Endodermal cell (in vitro differentiated cells): ENCODE measurements at regions not wholly inside any gene's neighbourhood (a gene's known extent, or its start where the extent isn't known, plus 50 kb on each side); places are given as distances from the start of the nearest gene placed in this dataset.

ENCODE experiments used
- DNase-seq: peaks from one replicate; pipeline ENCODE4 v3.0.0-alpha.2; 2017
- H3K27ac ChIP-seq: 2 replicates; pipeline ENCODE4 v1.5.1; 2013; ENCODE audit warnings: mild to moderate bottlenecking, low read depth, low read length, moderate library complexity
- H3K27me3 ChIP-seq: 2 replicates; pipeline ENCODE4 v1.6.1; 2013; ENCODE audit warnings: mild to moderate bottlenecking, low read length, moderate library complexity; ENCODE audit not compliant: insufficient read depth, control insufficient read depth, poor library complexity, severe bottlenecking
- H3K36me3 ChIP-seq: 2 replicates; pipeline ENCODE4 v1.7.0; 2013; ENCODE audit warnings: mild to moderate bottlenecking, low read length, moderate library complexity; ENCODE audit not compliant: control insufficient read depth, insufficient read depth
- H3K4me1 ChIP-seq: one replicate; pipeline ENCODE4 v1.7.0; 2013; ENCODE audit warnings: low read length; ENCODE audit not compliant: control insufficient read depth, insufficient read depth
- H3K4me3 ChIP-seq: 2 replicates; pipeline ENCODE4 v1.5.1; 2013; ENCODE audit warnings: mild to moderate bottlenecking, low read length, moderate library complexity
- H3K9ac ChIP-seq: 2 replicates; pipeline ENCODE4 v1.6.1; 2013; ENCODE audit warnings: mild to moderate bottlenecking, low read length, moderate library complexity; ENCODE audit not compliant: poor library complexity, severe bottlenecking; ENCODE audit errors: extremely low read depth
- H3K9me3 ChIP-seq: 2 replicates; pipeline ENCODE4 v1.6.1; 2013; ENCODE audit warnings: mild to moderate bottlenecking, low read length, moderate library complexity; ENCODE audit not compliant: control insufficient read depth
- H3K27ac Mint-ChIP-seq: 2 replicates; pipeline ENCODE4 v1.8.0; 2020; ENCODE audit warnings: mixed read lengths
- H3K27me3 Mint-ChIP-seq: 2 replicates; pipeline ENCODE4 v1.8.0; 2021; ENCODE audit warnings: mild to moderate bottlenecking, mixed read lengths; ENCODE audit not compliant: insufficient read depth
- H3K36me3 Mint-ChIP-seq: 2 replicates; pipeline ENCODE4 v1.8.0; 2020; ENCODE audit warnings: low read depth, mixed read lengths
- H3K4me1 Mint-ChIP-seq: 2 replicates; pipeline ENCODE4 v1.8.0; 2020; ENCODE audit warnings: mixed read lengths
- H3K4me3 Mint-ChIP-seq: 2 replicates; pipeline ENCODE4 v1.8.0; 2020; ENCODE audit warnings: mild to moderate bottlenecking, moderate library complexity, mixed read lengths
- H3K9me3 Mint-ChIP-seq: 2 replicates; pipeline ENCODE4 v1.8.0; 2020; ENCODE audit warnings: mild to moderate bottlenecking, mixed read lengths
- WGBS, 2 experiments: methylation state at CpG; one replicate each; pipeline versions ENCODE4 v1.1.5 to v1.1.7; 2013; ENCODE audit warnings: missing lambda C conversion rate in 2 of 2, mixed read lengths in 1 of 2; ENCODE audit not compliant: insufficient coverage in 1 of 2, insufficient read length in 1 of 2; 5-methylcytosine and 5-hydroxymethylcytosine counted together
- TF ChIP-seq, protein P1 (sequence below): fragments of 200-600 bp; sonication (generic); conservative IDR thresholded peaks from 2 replicates; pipeline ENCODE4 v1.5.0; 2021; ENCODE audit warnings: antibody characterized with exemption, mild to moderate bottlenecking

- no peak overlapping the region for H3K9ac ChIP-seq
- 80 to 92% methylated on average over 1 to 2 of the region's 3 CpGs for WGBS, 2 experiments
- H3K27me3 Mint-ChIP-seq: no peaks in the 10 kb centered on the region
- H3K4me1 Mint-ChIP-seq: no peaks in the 10 kb centered on the region
- no peaks in the 10 kb centered on the region for H3K27me3 ChIP-seq
- H3K27ac Mint-ChIP-seq: no peak overlapping the region
- no peaks in the 10 kb centered on the region for H3K36me3 Mint-ChIP-seq
- TF ChIP-seq, protein P1, sequence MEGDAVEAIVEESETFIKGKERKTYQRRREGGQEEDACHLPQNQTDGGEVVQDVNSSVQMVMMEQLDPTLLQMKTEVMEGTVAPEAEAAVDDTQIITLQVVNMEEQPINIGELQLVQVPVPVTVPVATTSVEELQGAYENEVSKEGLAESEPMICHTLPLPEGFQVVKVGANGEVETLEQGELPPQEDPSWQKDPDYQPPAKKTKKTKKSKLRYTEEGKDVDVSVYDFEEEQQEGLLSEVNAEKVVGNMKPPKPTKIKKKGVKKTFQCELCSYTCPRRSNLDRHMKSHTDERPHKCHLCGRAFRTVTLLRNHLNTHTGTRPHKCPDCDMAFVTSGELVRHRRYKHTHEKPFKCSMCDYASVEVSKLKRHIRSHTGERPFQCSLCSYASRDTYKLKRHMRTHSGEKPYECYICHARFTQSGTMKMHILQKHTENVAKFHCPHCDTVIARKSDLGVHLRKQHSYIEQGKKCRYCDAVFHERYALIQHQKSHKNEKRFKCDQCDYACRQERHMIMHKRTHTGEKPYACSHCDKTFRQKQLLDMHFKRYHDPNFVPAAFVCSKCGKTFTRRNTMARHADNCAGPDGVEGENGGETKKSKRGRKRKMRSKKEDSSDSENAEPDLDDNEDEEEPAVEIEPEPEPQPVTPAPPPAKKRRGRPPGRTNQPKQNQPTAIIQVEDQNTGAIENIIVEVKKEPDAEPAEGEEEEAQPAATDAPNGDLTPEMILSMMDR: no peak
- no peaks in the 10 kb centered on the region for H3K9me3 ChIP-seq
- no peak overlapping the region for H3K27ac ChIP-seq
- H3K4me1 ChIP-seq: no peaks in the 10 kb centered on the region
- H3K36me3 ChIP-seq: no peaks in the 10 kb centered on the region
- no peak overlapping the region for H3K4me3 ChIP-seq
- H3K4me3 Mint-ChIP-seq: no peak overlapping the region
- DNase-seq: no peak
- no peaks in the 10 kb centered on the region for H3K9me3 Mint-ChIP-seq
Measured at GRCh38 chr14:51518280-51518679, 133.4 kb upstream of the FRMD6 start.

GRCh38 chr14:51518711-51519110 lies 133.0 kb upstream of the FRMD6 start:
- TF ChIP-seq, protein P1: no peak
- H3K4me3 Mint-ChIP-seq: no peak overlapping the region
- H3K9me3 ChIP-seq: no peaks in the 10 kb centered on the region
- no peaks in the 10 kb centered on the region for H3K4me1 Mint-ChIP-seq
- no peaks in the 10 kb centered on the region for H3K36me3 Mint-ChIP-seq
- no peaks in the 10 kb centered on the region for H3K9me3 Mint-ChIP-seq
- 93 to 100% methylated on average over 1 to 2 of the region's 2 CpGs for WGBS, 2 experiments
- H3K9ac ChIP-seq: no peak overlapping the region
- H3K36me3 ChIP-seq: no peaks in the 10 kb centered on the region
- no peak overlapping the region for H3K4me3 ChIP-seq
- DNase-seq: no peak
- no peaks in the 10 kb centered on the region for H3K27me3 Mint-ChIP-seq
- no peaks in the 10 kb centered on the region for H3K4me1 ChIP-seq
- no peaks in the 10 kb centered on the region for H3K27me3 ChIP-seq
- H3K27ac ChIP-seq: no peak overlapping the region
- no peak overlapping the region for H3K27ac Mint-ChIP-seq

DNA sequence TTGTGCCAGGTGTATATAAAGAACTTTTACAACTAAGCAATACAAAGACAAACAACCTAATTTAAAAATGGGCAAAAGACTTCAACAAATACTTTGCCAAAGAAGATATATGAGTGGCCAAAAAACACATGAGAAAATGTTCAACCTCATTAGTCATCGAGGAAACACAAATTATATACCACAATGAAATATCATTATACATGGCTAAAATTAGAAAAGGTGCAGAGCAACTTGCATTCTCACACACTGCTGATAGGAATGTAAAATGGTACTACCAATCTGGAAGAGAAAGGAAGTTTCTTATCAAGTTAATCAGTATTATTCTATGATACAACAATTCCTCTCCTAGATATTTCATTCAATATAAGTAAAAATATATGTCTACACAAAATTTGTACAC lies 131.6 kb upstream of the FRMD6 start:
- H3K9me3 ChIP-seq: no peaks in the 10 kb centered on the region
- H3K4me3 ChIP-seq: no peak overlapping the region
- Mint-ChIP-seq H3K4me1 (no peaks in the 10 kb centered on the region), H3K36me3 (no peaks in the 10 kb centered on the region), H3K9me3 (no peaks in the 10 kb centered on the region), H3K27me3 (no peaks in the 10 kb centered on the region), H3K4me3 (no peak overlapping the region), H3K27ac (no peak overlapping the region)
- no peak overlapping the region for H3K27ac ChIP-seq
- WGBS, 2 experiments: 83% methylated on average over 1 of the region's 1 CpG; no CpG with 5 or more reads in 1 of the 2 experiments
- H3K27me3 ChIP-seq: no peaks in the 10 kb centered on the region
- TF ChIP-seq, protein P1: no peak
- no peaks in the 10 kb centered on the region for H3K4me1 ChIP-seq
- H3K9ac ChIP-seq: no peak overlapping the region
- no peaks in the 10 kb centered on the region for H3K36me3 ChIP-seq
- DNase-seq: no peak
